Activated naive CD4-positive, alpha-beta T cell treated with anti-CD3 and anti-CD28 coated beads, Interleukin-2, amount 50 U/mL, for 72 hours (primary cell): ENCODE measurements at regions not wholly inside any gene's neighbourhood (a gene's known extent, or its start where the extent isn't known, plus 50 kb on each side); places are given as distances from the start of the nearest gene placed in this dataset.

Experiments
- ATAC-seq, 2 donors: fragments of 150-1000 bp; cut with Tn5 transposase; 2 replicates each; pipeline ENCODE4 v1.10.0; 2021; ENCODE audit warnings: mild to moderate bottlenecking in 2 of 2, moderate library complexity in 2 of 2
- DNase-seq, 2 donors: peaks; one replicate each; pipeline ENCODE4 v3.0.0; 2021 to 2022; ENCODE audit warnings: low spot score in 2 of 2
- H3K27ac Mint-ChIP-seq, 2 donors: one replicate each; pipeline ENCODE4 v1.8.0; 2022; ENCODE audit warnings: mild to moderate bottlenecking in 2 of 2, mixed read lengths in 2 of 2
- H3K36me3 Mint-ChIP-seq, 2 donors: one replicate each; pipeline ENCODE4 v1.8.0; 2022; ENCODE audit warnings: mixed read lengths in 2 of 2
- H3K9me3 Mint-ChIP-seq, 2 donors: one replicate each; pipeline ENCODE4 v1.8.0; 2022; ENCODE audit warnings: mixed read lengths in 2 of 2

DNA sequence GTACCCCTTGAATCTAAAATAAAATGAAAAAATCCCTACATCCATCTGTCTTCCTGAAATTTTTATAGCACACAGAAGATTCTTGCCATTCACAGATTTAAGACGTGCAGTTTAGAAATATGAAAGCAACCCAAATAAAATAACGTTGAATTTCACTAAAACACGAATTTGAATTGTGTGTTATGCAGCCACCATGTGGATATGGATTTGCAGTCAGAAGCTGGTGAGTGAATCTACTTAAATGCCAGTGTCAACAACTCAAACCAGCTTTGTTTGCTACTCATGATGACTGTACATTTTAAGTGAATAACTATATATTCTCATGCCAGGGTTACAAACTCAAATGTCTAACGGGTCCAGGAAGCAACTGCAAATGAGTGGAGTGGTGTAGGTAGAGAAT, 173.0 kb upstream of the HAND2 start:
- H3K27ac Mint-ChIP-seq, result no peak overlapping the region
- H3K9me3 Mint-ChIP-seq, result peaks cover 0 to 5% of the 10 kb centered on the region in 2 donors
- no peak for DNase-seq
- no peaks in the 10 kb centered on the region for H3K36me3 Mint-ChIP-seq
- no peak for ATAC-seq

GRCh38 chr4:173700650-173701049, 170.6 kb upstream of the HAND2 start:
- Mint-ChIP-seq H3K27ac (no peak overlapping the region), H3K9me3 (peaks cover 0 to 5% of the 10 kb centered on the region in 2 donors), H3K36me3 (no peaks in the 10 kb centered on the region)
- no peak for DNase-seq
- no peak for ATAC-seq

GRCh38 chr4:173699841-173700475, 169.9 kb upstream of the HAND2 start:
- Mint-ChIP-seq H3K27ac (no peak overlapping the region), H3K9me3 (peaks cover 0 to 1% of the 10 kb centered on the region in 2 donors), H3K36me3 (no peaks in the 10 kb centered on the region)
- DNase-seq (no peak), ATAC-seq (no peak)

DNA sequence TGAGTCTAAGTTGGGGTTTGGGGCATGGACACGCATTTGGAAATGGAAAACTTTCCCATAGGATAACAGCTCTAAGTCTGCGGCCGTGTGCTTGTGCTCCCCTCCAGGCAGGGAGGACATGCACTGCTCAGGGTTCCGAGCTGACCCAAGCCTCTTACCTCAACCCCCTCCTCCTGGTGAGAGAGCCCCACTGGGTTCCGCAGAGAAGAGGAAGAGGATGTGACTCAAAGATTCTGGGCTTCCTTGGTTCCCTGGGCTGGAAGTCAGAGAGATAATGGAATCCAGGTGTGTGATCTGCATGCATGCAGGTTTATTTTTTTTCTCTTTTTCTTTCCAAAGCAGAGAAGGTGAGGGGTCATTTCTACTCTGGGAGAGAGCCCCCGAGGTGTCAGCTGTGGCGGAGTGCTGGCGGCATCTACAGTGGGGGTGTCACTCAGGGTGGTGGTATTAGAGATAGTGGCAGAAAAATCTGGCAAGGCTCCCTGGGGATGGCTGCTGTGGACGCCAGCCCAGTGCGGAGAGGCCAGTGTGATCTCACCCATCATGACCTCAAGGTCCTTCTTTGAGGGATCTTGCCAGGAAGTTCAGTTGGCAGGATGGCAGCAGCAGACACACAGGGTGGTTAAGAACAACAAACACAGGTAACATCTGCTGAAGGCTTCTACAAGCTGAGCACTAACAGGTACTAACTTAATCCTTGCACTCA, 168.7 kb upstream of the HAND2 start:
- DNase-seq, result no peak
- Mint-ChIP-seq H3K9me3 (no peaks in the 10 kb centered on the region), H3K27ac (no peak overlapping the region), H3K36me3 (no peaks in the 10 kb centered on the region)
- ATAC-seq, result no peak

- Mint-ChIP-seq H3K27ac (no peak overlapping the region), H3K36me3 (no peaks in the 10 kb centered on the region), H3K9me3 (no peaks in the 10 kb centered on the region)
- no peak for DNase-seq
- no peak for ATAC-seq
These were observed 167.8 kb upstream of the HAND2 start for GRCh38 chr4:173697840-173698239.

- Mint-ChIP-seq H3K36me3 (no peaks in the 10 kb centered on the region), H3K9me3 (peaks cover 0 to 3% of the 10 kb centered on the region in 2 donors), H3K27ac (no peak overlapping the region)
- no peak for ATAC-seq
- DNase-seq, result no peak
These were observed 166.5 kb upstream of the HAND2 start for GRCh38 chr4:173696551-173696950.

DNA sequence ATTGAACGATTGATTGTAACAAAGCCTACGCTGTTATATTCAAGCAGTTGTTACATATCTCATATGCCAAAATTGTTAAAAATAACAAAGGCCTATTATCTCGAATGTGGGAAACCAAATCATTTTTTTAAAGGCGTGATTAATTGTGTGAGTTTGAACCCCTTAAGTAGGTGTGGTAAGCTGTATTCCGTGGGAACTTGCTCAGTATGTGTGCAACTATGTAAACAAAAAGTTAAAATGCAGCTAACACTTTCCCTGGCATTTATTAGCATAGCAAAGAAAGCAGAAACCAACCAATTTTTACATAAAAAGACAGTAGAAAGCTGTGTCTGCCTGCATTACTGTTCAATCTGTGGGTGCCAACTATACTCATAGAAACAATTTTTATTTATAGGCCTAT, 166.0 kb upstream of the HAND2 start:
- DNase-seq (no peak), ATAC-seq (no peak)
- no peak overlapping the region for H3K27ac Mint-ChIP-seq
- H3K36me3 Mint-ChIP-seq, result no peaks in the 10 kb centered on the region
- peaks cover 0 to 3% of the 10 kb centered on the region in 2 donors for H3K9me3 Mint-ChIP-seq

GRCh38 chr4:173685831-173686210, 155.8 kb upstream of the HAND2 start:
- H3K9me3 Mint-ChIP-seq, result no peaks in the 10 kb centered on the region
- no peaks in the 10 kb centered on the region for H3K36me3 Mint-ChIP-seq
- no peak for ATAC-seq

DNA sequence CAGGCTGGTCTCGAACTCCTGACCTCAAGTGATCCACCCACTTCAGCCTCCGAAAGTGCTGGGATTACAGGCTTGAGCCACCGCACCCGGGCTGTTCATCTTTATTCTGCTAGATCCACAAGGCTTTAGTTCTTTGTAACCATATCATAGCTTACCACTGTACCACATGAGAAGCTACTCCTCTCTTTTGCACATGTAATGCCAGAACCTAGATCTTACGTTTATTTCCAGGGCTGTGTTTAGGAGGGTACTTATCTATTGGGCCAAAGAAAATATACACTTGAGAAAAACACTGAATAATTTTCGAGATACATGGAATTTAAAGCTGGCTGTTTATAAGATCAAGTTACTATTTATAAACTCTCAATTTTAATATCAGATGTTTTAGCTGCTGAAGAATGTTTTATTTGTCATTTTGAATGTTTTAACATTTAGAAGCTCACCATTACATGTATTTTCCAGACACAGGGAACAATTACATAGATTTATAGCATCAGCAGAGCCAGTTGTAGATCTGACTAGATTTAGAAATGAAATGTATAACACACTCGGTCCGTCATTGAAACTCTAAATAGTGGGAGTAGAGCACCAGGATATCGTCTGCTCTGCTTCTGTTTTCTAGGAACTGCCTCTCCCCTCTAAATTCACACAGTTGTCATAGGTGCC, 155.3 kb upstream of the HAND2 start:
- DNase-seq, result no peak
- Mint-ChIP-seq H3K36me3 (no peaks in the 10 kb centered on the region), H3K27ac (no peak overlapping the region), H3K9me3 (no peaks in the 10 kb centered on the region)
- ATAC-seq, result no peak

More at GRCh38 chr4:173685831-173686210, 155.8 kb upstream of the HAND2 start:
- no peak for DNase-seq
- H3K27ac Mint-ChIP-seq, result no peak overlapping the region

DNA sequence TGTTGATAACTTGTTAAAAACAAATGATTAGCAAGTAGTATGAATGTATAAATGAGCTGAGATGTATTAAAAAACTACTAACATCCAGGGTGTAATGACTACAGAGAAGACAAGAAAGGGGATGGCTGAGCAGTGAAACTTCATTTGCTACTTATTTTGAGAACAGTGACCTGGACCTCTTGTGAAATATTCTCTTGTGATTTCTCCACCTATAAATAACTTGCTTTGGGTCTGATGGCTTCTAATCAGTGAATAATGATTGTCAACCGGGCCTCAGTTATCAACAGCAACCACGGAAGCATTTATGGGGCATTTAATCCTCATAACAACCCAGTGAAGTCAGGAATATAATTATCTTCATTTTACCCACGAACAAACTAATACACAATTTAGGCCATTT, 154.2 kb upstream of the HAND2 start:
- H3K36me3 Mint-ChIP-seq, result no peaks in the 10 kb centered on the region
- no peak for ATAC-seq
- no peaks in the 10 kb centered on the region for H3K9me3 Mint-ChIP-seq
- DNase-seq, result no peak
- H3K27ac Mint-ChIP-seq, result no peak overlapping the region

- ATAC-seq, result no peak
- Mint-ChIP-seq H3K36me3 (no peaks in the 10 kb centered on the region), H3K27ac (no peak overlapping the region), H3K9me3 (peaks cover 0 to under 1% of the 10 kb centered on the region in 2 donors)
- DNase-seq, result no peak
These were observed 152.6 kb upstream of the HAND2 start for GRCh38 chr4:173682609-173683008.

GRCh38 chr4:173680278-173680677, 150.2 kb upstream of the HAND2 start:
- H3K9me3 Mint-ChIP-seq, result peaks cover 7 to 9% of the 10 kb centered on the region in 2 donors
- ATAC-seq (no peak), DNase-seq (no peak)
- peaks cover 0 to 4% of the 10 kb centered on the region in 2 donors for H3K36me3 Mint-ChIP-seq
- H3K27ac Mint-ChIP-seq, result no peak overlapping the region

- ATAC-seq (no peak), DNase-seq (no peak)
- H3K9me3 Mint-ChIP-seq, result peaks cover 7 to 9% of the 10 kb centered on the region in 2 donors
- H3K36me3 Mint-ChIP-seq, result peaks cover 0 to 12% of the 10 kb centered on the region in 2 donors
- no peak overlapping the region for H3K27ac Mint-ChIP-seq
These were observed 145.4 kb upstream of the HAND2 start for GRCh38 chr4:173675446-173675845.

DNA sequence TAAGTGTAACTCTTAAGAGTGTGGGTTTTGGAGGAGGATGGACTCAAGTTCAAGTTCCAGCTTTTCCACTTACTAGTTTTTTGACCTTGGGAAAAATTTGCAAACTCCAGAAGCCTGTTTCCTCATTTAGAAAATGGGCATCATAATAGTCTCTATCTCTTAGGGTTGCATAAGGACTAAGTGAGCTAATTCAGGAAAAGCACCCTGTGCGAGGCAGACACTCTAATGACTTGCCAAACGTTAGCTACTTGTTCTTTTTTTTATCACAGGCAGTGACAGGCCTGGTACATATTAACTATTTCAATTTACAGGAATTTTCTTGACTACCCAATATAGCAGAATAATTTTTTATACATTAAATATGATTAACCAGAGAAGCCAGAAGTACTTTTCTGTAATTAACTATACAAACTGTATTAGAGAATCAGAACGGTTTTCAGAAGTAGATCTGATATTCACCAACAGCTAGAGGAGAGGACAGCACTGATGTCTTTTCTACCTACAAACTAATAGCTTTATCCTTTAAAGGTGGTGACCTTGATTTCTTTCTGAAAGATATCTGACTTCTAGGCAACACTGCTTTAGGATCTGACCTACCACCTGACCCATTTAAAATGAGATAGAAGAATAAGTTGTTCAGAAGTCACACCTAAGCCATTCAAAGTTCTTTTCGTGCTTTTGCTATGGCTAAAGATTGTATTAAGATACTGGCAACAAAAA, 139.6 kb upstream of the HAND2 start:
- ATAC-seq, result no peak
- Mint-ChIP-seq H3K36me3 (peaks cover 0 to 8% of the 10 kb centered on the region in 2 donors), H3K27ac (no peak overlapping the region), H3K9me3 (peaks cover 0 to 4% of the 10 kb centered on the region in 2 donors)
- no peak for DNase-seq

DNA sequence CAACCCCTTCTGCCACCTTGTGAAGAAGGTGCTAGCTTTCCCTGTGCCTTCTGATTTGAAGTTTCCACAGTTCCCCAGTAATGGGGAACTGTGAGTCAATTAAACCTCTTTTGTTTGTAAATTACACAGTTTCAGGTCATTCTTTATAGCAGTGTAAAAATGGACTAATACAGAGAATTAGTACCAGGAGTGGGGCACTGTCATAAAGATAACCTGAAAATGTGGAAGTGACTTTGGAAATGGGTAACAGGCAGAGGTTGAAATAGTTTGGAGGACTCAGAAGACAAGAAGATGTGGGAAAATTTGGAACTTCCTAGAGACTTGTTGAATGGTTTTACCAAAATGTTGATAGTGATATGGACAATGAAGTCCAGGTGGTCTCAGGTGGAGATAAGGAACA, 131.0 kb upstream of the HAND2 start:
- ATAC-seq, result no peak
- Mint-ChIP-seq H3K27ac (no peak overlapping the region), H3K36me3 (no peaks in the 10 kb centered on the region), H3K9me3 (peaks cover 5 to 14% of the 10 kb centered on the region in 2 donors)
- DNase-seq, result no peak

- no peak for DNase-seq
- no peak overlapping the region for H3K27ac Mint-ChIP-seq
- H3K9me3 Mint-ChIP-seq, result peaks cover 4 to 5% of the 10 kb centered on the region in 2 donors
- H3K36me3 Mint-ChIP-seq, result no peaks in the 10 kb centered on the region
- ATAC-seq, result no peak
These were observed 126.9 kb upstream of the HAND2 start for GRCh38 chr4:173656898-173657297.

GRCh38 chr4:173652283-173652931, 122.4 kb upstream of the HAND2 start:
- DNase-seq, result no peak
- no peak for ATAC-seq
- Mint-ChIP-seq H3K9me3 (no peaks in the 10 kb centered on the region), H3K27ac (no peak overlapping the region), H3K36me3 (no peaks in the 10 kb centered on the region)
